ENCODE measurements at regions not wholly inside any gene's neighbourhood (a gene's known extent, or its start where the extent isn't known, plus 50 kb on each side); places are given as distances from the start of the nearest gene placed in this dataset.

DNA sequence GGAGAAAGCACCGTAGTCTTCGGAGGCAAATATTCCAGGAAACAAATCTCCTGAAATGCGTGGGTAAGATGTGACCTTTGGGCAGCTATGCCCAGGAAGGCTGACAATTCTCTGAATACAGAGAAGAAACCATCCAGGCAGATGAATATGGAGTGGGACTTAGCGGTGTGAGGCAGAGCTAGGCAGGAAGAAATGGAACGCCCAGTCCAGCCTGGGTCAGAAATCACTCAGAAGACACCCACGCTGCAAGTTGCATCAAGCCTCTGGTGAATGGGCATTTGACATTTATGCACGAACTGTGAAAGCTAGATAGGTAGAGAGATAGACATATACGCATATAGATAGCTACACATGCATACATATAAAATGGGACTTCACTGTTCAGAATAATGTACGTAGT is 498.5 kb downstream of the QKI start:
- TF ChIP-seq, protein P1, sequence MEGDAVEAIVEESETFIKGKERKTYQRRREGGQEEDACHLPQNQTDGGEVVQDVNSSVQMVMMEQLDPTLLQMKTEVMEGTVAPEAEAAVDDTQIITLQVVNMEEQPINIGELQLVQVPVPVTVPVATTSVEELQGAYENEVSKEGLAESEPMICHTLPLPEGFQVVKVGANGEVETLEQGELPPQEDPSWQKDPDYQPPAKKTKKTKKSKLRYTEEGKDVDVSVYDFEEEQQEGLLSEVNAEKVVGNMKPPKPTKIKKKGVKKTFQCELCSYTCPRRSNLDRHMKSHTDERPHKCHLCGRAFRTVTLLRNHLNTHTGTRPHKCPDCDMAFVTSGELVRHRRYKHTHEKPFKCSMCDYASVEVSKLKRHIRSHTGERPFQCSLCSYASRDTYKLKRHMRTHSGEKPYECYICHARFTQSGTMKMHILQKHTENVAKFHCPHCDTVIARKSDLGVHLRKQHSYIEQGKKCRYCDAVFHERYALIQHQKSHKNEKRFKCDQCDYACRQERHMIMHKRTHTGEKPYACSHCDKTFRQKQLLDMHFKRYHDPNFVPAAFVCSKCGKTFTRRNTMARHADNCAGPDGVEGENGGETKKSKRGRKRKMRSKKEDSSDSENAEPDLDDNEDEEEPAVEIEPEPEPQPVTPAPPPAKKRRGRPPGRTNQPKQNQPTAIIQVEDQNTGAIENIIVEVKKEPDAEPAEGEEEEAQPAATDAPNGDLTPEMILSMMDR (IDR thresholded peaks at IDR 0.05): no peak
- no peak for TF ChIP-seq POLR2A (IDR thresholded peaks at IDR 0.05)
